ENCODE measurements at regions not wholly inside any gene's neighbourhood (a gene's known extent, or its start where the extent isn't known, plus 50 kb on each side); places are given as distances from the start of the nearest gene placed in this dataset.

DNA sequence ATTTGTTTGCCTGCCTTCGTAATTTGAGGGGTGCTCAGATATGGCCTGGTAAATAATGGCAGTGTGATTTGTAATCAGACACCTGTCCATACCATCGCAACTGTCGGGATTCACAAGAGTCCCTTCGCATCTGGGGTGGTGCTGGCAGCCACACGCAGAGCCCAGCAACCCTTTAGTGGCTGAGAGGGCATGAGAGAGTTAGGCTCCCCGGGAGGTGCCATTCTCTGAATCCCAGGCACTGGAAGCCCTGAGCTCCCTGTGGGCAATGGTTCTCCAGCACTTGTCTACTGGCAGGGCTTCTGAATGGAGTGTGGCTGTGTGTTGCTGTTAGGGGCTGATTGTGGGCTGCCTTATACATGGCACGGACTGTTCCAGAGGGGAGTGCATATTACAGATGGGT, 230.1 kb downstream of the EBLN2 start:
- Histone ChIP-seq H3K27ac (no peak overlapping the region), H3K27me3 (no peaks in the 10 kb centered on the region), H3K4me3 (no peak overlapping the region), H3K9me3 (no peaks in the 10 kb centered on the region), H3K4me1 (ENCODE audit: insufficient read depth) (no peaks in the 10 kb centered on the region), H3K36me3 (no peaks in the 10 kb centered on the region)
- intact Hi-C loops (cut with DNase I) = no loop called here
- 80 to 86% (median 81%) methylated on average over 7 of the region's 7 CpGs for WGBS, 3 donors
- no peak for DNase-seq
- TF ChIP-seq POLR2A (IDR thresholded peaks at IDR 0.05) (no peak), EP300 (IDR thresholded peaks at IDR 0.05) (no peak)
- TF ChIP-seq, protein P1, sequence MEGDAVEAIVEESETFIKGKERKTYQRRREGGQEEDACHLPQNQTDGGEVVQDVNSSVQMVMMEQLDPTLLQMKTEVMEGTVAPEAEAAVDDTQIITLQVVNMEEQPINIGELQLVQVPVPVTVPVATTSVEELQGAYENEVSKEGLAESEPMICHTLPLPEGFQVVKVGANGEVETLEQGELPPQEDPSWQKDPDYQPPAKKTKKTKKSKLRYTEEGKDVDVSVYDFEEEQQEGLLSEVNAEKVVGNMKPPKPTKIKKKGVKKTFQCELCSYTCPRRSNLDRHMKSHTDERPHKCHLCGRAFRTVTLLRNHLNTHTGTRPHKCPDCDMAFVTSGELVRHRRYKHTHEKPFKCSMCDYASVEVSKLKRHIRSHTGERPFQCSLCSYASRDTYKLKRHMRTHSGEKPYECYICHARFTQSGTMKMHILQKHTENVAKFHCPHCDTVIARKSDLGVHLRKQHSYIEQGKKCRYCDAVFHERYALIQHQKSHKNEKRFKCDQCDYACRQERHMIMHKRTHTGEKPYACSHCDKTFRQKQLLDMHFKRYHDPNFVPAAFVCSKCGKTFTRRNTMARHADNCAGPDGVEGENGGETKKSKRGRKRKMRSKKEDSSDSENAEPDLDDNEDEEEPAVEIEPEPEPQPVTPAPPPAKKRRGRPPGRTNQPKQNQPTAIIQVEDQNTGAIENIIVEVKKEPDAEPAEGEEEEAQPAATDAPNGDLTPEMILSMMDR (IDR thresholded peaks at IDR 0.05) = no peak

- intact Hi-C loops (cut with DNase I) = no loop called here
- Histone ChIP-seq H3K9me3 (no peaks in the 10 kb centered on the region), H3K4me1 (ENCODE audit: insufficient read depth) (no peaks in the 10 kb centered on the region), H3K27me3 (no peaks in the 10 kb centered on the region), H3K27ac (no peak overlapping the region), H3K4me3 (no peak overlapping the region), H3K36me3 (no peaks in the 10 kb centered on the region)
- no peak for DNase-seq
- WGBS, 3 donors = 13 to 17% (median 16%) methylated on average over 4 of the region's 4 CpGs
- TF ChIP-seq EP300 (IDR thresholded peaks at IDR 0.05) = no peak
- no peak for TF ChIP-seq POLR2A (IDR thresholded peaks at IDR 0.05)
- TF ChIP-seq, protein P1 (IDR thresholded peaks at IDR 0.05) = no peak
Measured at GRCh38 chr3:73292220-73292619, 230.8 kb downstream of the EBLN2 start.

DNA sequence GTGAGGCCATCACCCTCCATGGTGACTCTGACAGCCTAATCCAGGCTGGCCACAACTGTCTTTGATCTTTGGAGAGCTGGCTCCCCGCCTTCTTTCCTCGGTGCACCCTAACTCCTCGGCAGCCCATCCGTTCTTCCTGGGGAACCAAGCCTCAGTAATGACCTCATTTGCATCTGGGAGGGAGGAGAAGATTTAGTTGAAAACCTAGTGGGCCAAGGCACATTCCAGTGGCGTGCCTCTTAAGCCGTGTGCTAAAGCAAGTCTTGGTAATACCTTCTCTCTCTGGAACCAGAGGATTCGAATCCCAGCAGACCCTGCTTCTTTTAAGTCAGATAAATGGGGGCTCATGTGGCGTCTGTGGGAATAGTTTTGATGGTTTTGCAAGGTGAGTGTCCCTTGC, 233.1 kb downstream of the EBLN2 start:
- no peaks in the 10 kb centered on the region for H3K27me3 ChIP-seq
- H3K9me3 ChIP-seq = no peaks in the 10 kb centered on the region
- DNase-seq = no peak
- H3K27ac ChIP-seq = no peak overlapping the region
- TF ChIP-seq, protein P1 (IDR thresholded peaks at IDR 0.05) = no peak
- TF ChIP-seq EP300 (IDR thresholded peaks at IDR 0.05) (no peak), POLR2A (IDR thresholded peaks at IDR 0.05) (no peak)
- intact Hi-C loops (cut with DNase I) = no loop called here
- WGBS, 3 donors = 71 to 83% (median 81%) methylated on average over 8 of the region's 8 CpGs
- no peaks in the 10 kb centered on the region for H3K4me1 ChIP-seq (ENCODE audit: insufficient read depth)
- no peak overlapping the region for H3K4me3 ChIP-seq
- no peaks in the 10 kb centered on the region for H3K36me3 ChIP-seq

DNA sequence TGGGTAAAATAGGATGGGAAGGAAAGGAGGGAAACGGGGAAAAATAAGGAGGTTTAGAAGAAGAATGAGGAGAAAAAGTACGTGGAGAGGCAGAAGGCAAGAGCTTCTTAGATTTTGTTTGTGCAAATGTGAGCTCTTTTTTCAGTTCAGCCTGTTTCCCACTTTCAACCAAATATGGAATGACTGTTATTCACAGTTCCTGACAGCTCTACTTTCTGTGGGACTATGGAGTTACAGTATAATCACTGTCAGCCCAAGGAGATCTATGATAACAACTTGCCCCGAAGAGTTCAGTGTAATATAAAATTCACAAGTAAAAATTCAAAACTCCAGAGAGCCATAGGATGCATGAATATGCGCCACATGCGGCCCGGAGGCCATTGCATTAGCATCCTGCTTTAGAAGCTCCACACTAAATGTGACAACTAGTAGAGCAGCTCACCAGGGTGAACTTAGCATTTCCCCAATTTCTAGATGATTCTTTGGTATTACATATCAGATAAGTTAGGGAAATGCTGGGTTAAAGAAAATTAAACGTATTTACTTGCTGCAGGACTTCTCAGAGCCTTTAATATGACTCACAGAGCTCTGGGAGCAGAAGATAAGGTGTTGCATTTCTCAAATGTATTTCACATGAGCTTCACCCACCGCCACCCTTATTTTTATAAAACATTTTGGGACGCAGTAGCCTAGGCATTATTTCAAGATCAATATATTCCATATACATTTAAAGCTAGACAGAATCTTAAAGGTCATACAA, 234.6 kb downstream of the EBLN2 start:
- H3K36me3 ChIP-seq = no peaks in the 10 kb centered on the region
- no peak overlapping the region for H3K4me3 ChIP-seq
- WGBS, 3 donors = 70 to 80% (median 79%) methylated on average over 9 of the region's 9 CpGs
- intact Hi-C loops (cut with DNase I) = no loop called here
- no peak overlapping the region for H3K27ac ChIP-seq
- TF ChIP-seq EP300 (IDR thresholded peaks at IDR 0.05) = no peak
- TF ChIP-seq POLR2A (IDR thresholded peaks at IDR 0.05) = no peak
- TF ChIP-seq, protein P1 (IDR thresholded peaks at IDR 0.05) = no peak
- no peaks in the 10 kb centered on the region for H3K4me1 ChIP-seq (ENCODE audit: insufficient read depth)
- no peaks in the 10 kb centered on the region for H3K9me3 ChIP-seq
- no peak for DNase-seq
- no peaks in the 10 kb centered on the region for H3K27me3 ChIP-seq

All from ovary (tissue), 7 donors.